Esophagus mucosa (tissue), 1 donor: ENCODE measurements at regions not wholly inside any gene's neighbourhood (a gene's known extent, or its start where the extent isn't known, plus 50 kb on each side); places are given as distances from the start of the nearest gene placed in this dataset.
"Not testable (repeated sequence)": the region's sequence is repeated elsewhere in the genome, so short reads cannot be mapped to it uniquely, and the experiment has no call there.

ENCODE experiments used
- ATAC-seq: fragments of 200-7000 bp; cut with Tn5 transposase; one replicate; pipeline ENCODE4 v1.9.1; 2020
- donor health status: DM: yes; HTN: yes; CAD: no.

- ATAC-seq: no peak
These were observed 1434.7 kb upstream of the WWC1 start for GRCh38 chr5:166856791-166857190.

- no peak for ATAC-seq
These were observed 1431.0 kb upstream of the WWC1 start for GRCh38 chr5:166860426-166860825.

- no peak for ATAC-seq
These were observed 1428.9 kb upstream of the WWC1 start for GRCh38 chr5:166862581-166862980.

- ATAC-seq: no peak
These were observed 1426.2 kb upstream of the WWC1 start for GRCh38 chr5:166865206-166865605.

- no peak for ATAC-seq
These were observed 1411.0 kb upstream of the WWC1 start for GRCh38 chr5:166880456-166880855.

- ATAC-seq: no peak
These were observed 1409.6 kb upstream of the WWC1 start for GRCh38 chr5:166881802-166882201.

GRCh38 chr5:166883016-166883415 lies 1408.4 kb upstream of the WWC1 start:
- ATAC-seq: peak; percentile 86

GRCh38 chr5:166898166-166898565 lies 1393.3 kb upstream of the WWC1 start:
- no peak for ATAC-seq

GRCh38 chr5:166899343-166899742 lies 1392.1 kb upstream of the WWC1 start:
- no peak for ATAC-seq

- no peak for ATAC-seq
These were observed 1386.9 kb upstream of the WWC1 start for GRCh38 chr5:166904571-166904970.

- no peak for ATAC-seq
These were observed 1384.3 kb upstream of the WWC1 start for GRCh38 chr5:166906991-166907713.

- ATAC-seq: peak; percentile 95
These were observed 1382.4 kb upstream of the WWC1 start for GRCh38 chr5:166909040-166909439.

GRCh38 chr5:166909926-166910325 lies 1381.5 kb upstream of the WWC1 start:
- ATAC-seq: no peak

GRCh38 chr5:166910995-166911394 lies 1380.5 kb upstream of the WWC1 start:
- no peak for ATAC-seq

GRCh38 chr5:166916021-166916420 lies 1375.4 kb upstream of the WWC1 start:
- ATAC-seq: no peak

- no peak for ATAC-seq
These were observed 1365.3 kb upstream of the WWC1 start for GRCh38 chr5:166926138-166926537.

GRCh38 chr5:166926806-166927475 lies 1364.5 kb upstream of the WWC1 start:
- not testable (repeated sequence) for ATAC-seq

- ATAC-seq: no peak
These were observed 1355.1 kb upstream of the WWC1 start for GRCh38 chr5:166936351-166936750.

GRCh38 chr5:166938071-166938470 lies 1353.4 kb upstream of the WWC1 start:
- ATAC-seq: no peak

- no peak for ATAC-seq
These were observed 1348.5 kb upstream of the WWC1 start for GRCh38 chr5:166942948-166943347.

- ATAC-seq: no peak
These were observed 1344.4 kb upstream of the WWC1 start for GRCh38 chr5:166947045-166947444.

- no peak for ATAC-seq
These were observed 1342.8 kb upstream of the WWC1 start for GRCh38 chr5:166948679-166949078.

GRCh38 chr5:166952048-166952447 lies 1339.4 kb upstream of the WWC1 start:
- no peak for ATAC-seq

- ATAC-seq: no peak
These were observed 1333.7 kb upstream of the WWC1 start for GRCh38 chr5:166957782-166958181.
